ENCODE measurements at regions not wholly inside any gene's neighbourhood (a gene's known extent, or its start where the extent isn't known, plus 50 kb on each side); places are given as distances from the start of the nearest gene placed in this dataset.

GRCh38 chr1:56416495-56416894 lies 162.9 kb downstream of the PLPP3 start:
- TF ChIP-seq CTCF (IDR thresholded peaks at IDR 0.05) (no peak), POLR2A (IDR thresholded peaks at IDR 0.05) (no peak)

Data from lower leg skin (tissue), 3 donors.